Heart right ventricle (tissue), 16 donors: ENCODE measurements at regions not wholly inside any gene's neighbourhood (a gene's known extent, or its start where the extent isn't known, plus 50 kb on each side); places are given as distances from the start of the nearest gene placed in this dataset.

Source experiments
- ATAC-seq, 8 donors: fragments of 200-7000 bp; cut with Tn5 transposase; one replicate each; pipeline ENCODE4 v1.9.1; 2020; ENCODE audit warnings: mild to moderate bottlenecking in 8 of 8, moderate library complexity in 8 of 8, moderate number of reproducible peaks in 1 of 8
- DNase-seq, 2 donors: peaks; one replicate each; pipeline ENCODE4 v3.0.0-alpha.2; 2020
- H3K27ac ChIP-seq, 10 donors: fragments of 200-600 bp; sonication (generic) in 2 of 10; one replicate each; pipeline versions ENCODE4 v1.5.0 to v1.8.0; 2020 to 2022; ENCODE audit warnings: mild to moderate bottlenecking in 3 of 10
- H3K27me3 ChIP-seq, 7 donors: fragments of 200-600 bp; one replicate each; pipeline ENCODE4 v1.8.0; 2021 to 2022; ENCODE audit warnings: mild to moderate bottlenecking in 2 of 7
- H3K36me3 ChIP-seq, 9 donors: fragments of 200-600 bp; sonication (generic) in 1 of 9; one replicate each; pipeline versions ENCODE4 v1.5.0 to v1.8.0; 2020 to 2022; ENCODE audit warnings: mild to moderate bottlenecking in 2 of 9
- H3K4me1 ChIP-seq, 9 donors: fragments of 200-600 bp; sonication (generic) in 1 of 9; one replicate each; pipeline versions ENCODE4 v1.5.0 to v1.8.0; 2020 to 2022; ENCODE audit warnings: mild to moderate bottlenecking in 4 of 9
- H3K4me3 ChIP-seq, 10 donors: fragments of 200-600 bp; sonication (generic) in 2 of 10; one replicate each; pipeline versions ENCODE4 v1.5.0 to v1.8.0; 2020 to 2022; ENCODE audit warnings: mild to moderate bottlenecking in 7 of 10, moderate library complexity in 2 of 10
- H3K9me3 ChIP-seq, 11 donors: fragments of 200-600 bp in 10 of 11; sonication (generic) in 2 of 11; one replicate each; pipeline versions ENCODE4 v1.5.0 to v1.8.0; 2013 to 2022; ENCODE audit warnings: mild to moderate bottlenecking in 2 of 11, control low read depth in 1 of 11, moderate library complexity in 1 of 11
- CTCF ChIP-seq, 9 donors: fragments of 200-600 bp; sonication (generic) in 2 of 9; IDR thresholded peaks; one replicate each; pipeline versions ENCODE4 v1.5.0 to v1.8.0; 2021 to 2022; ENCODE audit warnings: antibody characterized with exemption in 9 of 9, mild to moderate bottlenecking in 5 of 9, moderate library complexity in 1 of 9
- WGBS, 2 donors: extraction: QIAGEN DNeasy Blood & Tissue Kit; methylation state at CpG; one replicate each; pipeline ENCODE4 v1.1.7; 2013; ENCODE audit warnings: inconsistent platforms in 1 of 2; 5-methylcytosine and 5-hydroxymethylcytosine counted together
- intact Hi-C, 10 donors: fragments of 100-400 bp; cut with DNase I; formaldehyde crosslinking; loops; one replicate each; pipeline versions ENCODE4 v1.11.1 to v1.14.2; 2022
- donor health status: Arrhythmogenic right ventricular cardiomyopathy.
- donor health status: ischemic (EF 13 %, LVEDD 7.1; RV severe dilation, severe dysfunction).
- donor health status: healthy with polysubstance abuse.
- donor health status: DM: no; HTN: yes; CAD: no.
- donor health status: DM: no; HTN: no; CAD: no.
- donor health status: ischemic (EF 25% LVEDD 6.9; RV normal size, moderate dysfunction).
- donor health status: ischemic (EF 25% LVEDD 5.7; RV mildly dilated, moderate dysfunction).
- donor health status: healthy.
- donor health status: DM: yes; HTN: yes; CAD: no.
- donor health status: Ischemic cardiomyopathy.
- donor health status: ischemic (EF 35%, LVEDD 5.7; RV mildly dilated, moderate dysfunction).
- donor health status: nonischemic (EF 11% LVEDD 7.7; RV severe dilation, severe dysfunction).
- donor health status: DM: yes; HTN: yes; CAD: no.
- donor health status: PGD.
- donor health status: ischemic (EF 29% LVEDD 5.4; RV normal size, mild dysfunction).
- donor health status: nonischemic (EF 23%, LVEDD 6.1; RV moderate dilation, normal function).

DNA sequence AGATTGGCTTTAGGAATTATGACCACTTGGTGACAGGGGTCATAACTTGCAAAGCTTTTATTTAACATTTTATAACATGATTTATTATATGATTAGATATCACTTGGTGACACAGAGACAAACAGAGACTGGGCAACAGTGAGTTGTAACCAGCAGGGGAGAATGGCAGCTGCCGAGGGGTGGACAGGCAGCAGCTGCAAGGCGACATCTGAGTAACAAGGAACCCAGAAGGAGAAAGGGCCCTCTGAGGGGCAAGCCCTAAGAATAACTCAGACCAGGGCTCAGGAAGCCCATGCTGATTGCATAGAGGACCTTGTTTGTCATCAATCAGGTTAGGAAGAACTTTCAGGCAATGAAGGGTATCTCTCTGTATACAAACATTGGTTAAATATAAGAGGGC lies 339.9 kb upstream of the SOX11 start:
- no peaks in the 10 kb centered on the region for H3K36me3 ChIP-seq
- intact Hi-C loops = no loop called here
- 77% methylated on average over 2 of the region's 2 CpGs for WGBS, 2 donors
- ATAC-seq = no peak
- no peaks in the 10 kb centered on the region for H3K9me3 ChIP-seq
- H3K4me1 ChIP-seq = no peaks in the 10 kb centered on the region
- no peak for TF ChIP-seq CTCF (IDR thresholded peaks at IDR 0.05)
- H3K4me3 ChIP-seq = no peak overlapping the region
- peaks cover 0 to 2% (median 0%) of the 10 kb centered on the region in 7 donors for H3K27me3 ChIP-seq
- H3K27ac ChIP-seq = no peak overlapping the region
- no peak for DNase-seq

GRCh38 chr2:5353565-5353964 lies 338.6 kb upstream of the SOX11 start:
- WGBS, 2 donors = 39 to 50% methylated on average over 1 of the region's 1 CpG
- intact Hi-C loops = no loop called here
- Histone ChIP-seq H3K36me3 (no peaks in the 10 kb centered on the region), H3K9me3 (no peaks in the 10 kb centered on the region), H3K27me3 (peaks cover 0 to 9% (median 0%) of the 10 kb centered on the region in 7 donors), H3K4me1 (no peaks in the 10 kb centered on the region), H3K4me3 (no peak overlapping the region), H3K27ac (no peak overlapping the region)
- no peak for TF ChIP-seq CTCF (IDR thresholded peaks at IDR 0.05)
- ATAC-seq (no peak), DNase-seq (no peak)

DNA sequence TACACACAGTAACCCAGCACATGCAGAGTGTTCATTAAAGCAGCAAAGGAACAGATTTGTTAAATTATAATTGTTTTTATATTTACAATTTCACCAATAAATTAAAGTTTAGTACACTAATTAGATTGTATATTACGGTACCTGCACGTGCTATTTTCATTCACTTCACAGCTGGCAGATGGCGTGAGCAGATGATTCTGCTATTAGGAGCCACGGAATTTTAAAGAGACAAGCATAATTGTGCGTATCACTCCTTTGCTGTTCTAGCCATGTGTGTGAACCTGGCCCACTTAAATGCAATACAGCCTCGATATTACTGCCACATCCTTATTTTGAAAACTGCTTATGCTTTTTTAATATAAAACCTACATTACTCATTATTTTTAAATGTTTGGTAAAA lies 332.8 kb upstream of the SOX11 start:
- DNase-seq (no peak), ATAC-seq (no peak)
- no peak overlapping the region for H3K4me3 ChIP-seq
- H3K4me1 ChIP-seq = no peaks in the 10 kb centered on the region
- intact Hi-C loops = no loop called here
- no peak overlapping the region for H3K27ac ChIP-seq
- no peak for TF ChIP-seq CTCF (IDR thresholded peaks at IDR 0.05)
- H3K27me3 ChIP-seq = peaks cover 0 to 12% (median 0%) of the 10 kb centered on the region in 7 donors
- no peaks in the 10 kb centered on the region for H3K9me3 ChIP-seq
- WGBS, 2 donors = 50 to 51% methylated on average over 6 of the region's 6 CpGs
- H3K36me3 ChIP-seq = no peaks in the 10 kb centered on the region

GRCh38 chr2:5360081-5360480 lies 332.1 kb upstream of the SOX11 start:
- no peak overlapping the region for H3K4me3 ChIP-seq
- H3K9me3 ChIP-seq = no peaks in the 10 kb centered on the region
- no peak for ATAC-seq
- no peaks in the 10 kb centered on the region for H3K36me3 ChIP-seq
- peaks cover 0 to 12% (median 0%) of the 10 kb centered on the region in 7 donors for H3K27me3 ChIP-seq
- no peak for TF ChIP-seq CTCF (IDR thresholded peaks at IDR 0.05)
- 85 to 93% methylated on average over 9 of the region's 9 CpGs for WGBS, 2 donors
- no peak for DNase-seq
- intact Hi-C loops = loop anchor here in 5 of 10 donors (5.0 to 10.0 kb wide), 4 partner anchors 325 to 1405 kb away; no protein-coding TSS in a partner anchor
- no peaks in the 10 kb centered on the region for H3K4me1 ChIP-seq
- no peak overlapping the region for H3K27ac ChIP-seq
